ENCODE measurements at regions not wholly inside any gene's neighbourhood (a gene's known extent, or its start where the extent isn't known, plus 50 kb on each side); places are given as distances from the start of the nearest gene placed in this dataset.

DNA sequence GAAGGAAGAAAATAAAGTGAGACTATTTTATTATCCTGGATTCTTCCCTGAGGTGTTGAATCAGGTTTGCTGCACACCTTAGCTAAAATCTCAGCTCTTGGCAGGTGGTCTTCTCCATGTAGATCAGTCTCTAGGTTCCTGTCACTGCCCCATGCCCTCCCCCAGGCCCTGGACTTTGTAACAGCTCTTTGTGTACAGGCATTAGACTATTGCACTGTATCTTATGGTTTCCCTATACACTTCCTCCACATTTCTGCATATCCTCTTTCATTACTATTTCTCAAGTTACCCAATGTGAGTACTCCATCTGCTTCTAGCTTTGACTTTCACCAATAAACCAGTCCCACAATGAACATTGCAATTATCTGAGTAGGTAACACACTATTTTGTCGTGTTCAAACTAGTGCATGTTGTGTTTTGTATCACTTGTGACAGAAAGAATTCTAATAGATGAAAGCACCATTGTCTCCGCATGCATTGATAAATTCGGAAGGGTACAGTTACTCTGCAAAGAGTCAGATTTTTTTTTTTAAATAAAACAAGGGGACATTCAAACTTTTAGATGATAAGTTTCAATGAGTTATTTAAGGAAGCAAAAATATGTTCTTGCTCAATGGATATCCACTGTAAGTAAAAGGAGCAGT lies 1348.7 kb upstream of the C9orf72 start:
- Histone ChIP-seq H3K9ac (ENCODE audit: insufficient read length, low read depth) (no peak overlapping the region), H3K4me3 (ENCODE audit: insufficient read length, low read depth) (no peak overlapping the region), H3K27me3 (ENCODE audit: insufficient read depth, insufficient read length) (no peaks in the 10 kb centered on the region), H3K9me3 (ENCODE audit: insufficient read depth, low read length) (peaks cover 4% of the 10 kb centered on the region; the same call in 1 of the 2 replicates), H3K4me1 (ENCODE audit: insufficient read depth, insufficient read length) (no peaks in the 10 kb centered on the region), H3K36me3 (ENCODE audit: insufficient read depth, insufficient read length, low read length) (no peaks in the 10 kb centered on the region)
- TF ChIP-seq SUZ12 (IDR thresholded peaks at IDR 0.05; ENCODE audit: extremely low read depth, insufficient read depth, insufficient read length) (no peak), ZNF274 (IDR thresholded peaks at IDR 0.05; ENCODE audit: low read depth, low read length) (no peak), YY1 (IDR thresholded peaks at IDR 0.05; ENCODE audit: insufficient read depth, insufficient read length) (no peak)
- no peak for DNase-seq (ENCODE audit: low read depth, low spot score)

DNA sequence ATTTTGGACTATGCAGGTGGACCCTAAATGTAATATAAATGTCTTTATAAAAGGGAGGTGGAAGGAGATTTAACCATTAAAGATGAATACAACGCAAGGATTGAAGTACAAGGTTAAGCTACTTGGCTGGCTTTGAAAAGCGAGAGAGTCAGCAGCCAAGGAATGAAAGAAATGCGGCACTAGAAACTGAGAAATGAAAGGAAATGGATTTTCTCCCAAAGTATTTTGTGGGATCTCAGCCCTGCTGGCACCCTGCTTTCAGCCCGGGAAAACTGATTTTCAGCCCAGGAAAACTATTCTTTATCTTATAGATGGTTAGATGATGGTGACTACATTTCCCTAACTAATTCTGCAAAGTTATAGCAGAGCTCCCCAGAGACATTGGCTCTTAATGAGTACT lies 1349.6 kb upstream of the C9orf72 start:
- Histone ChIP-seq H3K36me3 (ENCODE audit: insufficient read depth, insufficient read length, low read length) (no peaks in the 10 kb centered on the region), H3K9me3 (ENCODE audit: insufficient read depth, low read length) (peaks cover 4% of the 10 kb centered on the region; the same call in 1 of the 2 replicates), H3K27me3 (ENCODE audit: insufficient read depth, insufficient read length) (no peaks in the 10 kb centered on the region), H3K9ac (ENCODE audit: insufficient read length, low read depth) (no peak overlapping the region), H3K4me3 (ENCODE audit: insufficient read length, low read depth) (no peak overlapping the region), H3K4me1 (ENCODE audit: insufficient read depth, insufficient read length) (no peaks in the 10 kb centered on the region)
- no peak for TF ChIP-seq SUZ12 (IDR thresholded peaks at IDR 0.05; ENCODE audit: extremely low read depth, insufficient read depth, insufficient read length)
- no peak for TF ChIP-seq ZNF274 (IDR thresholded peaks at IDR 0.05; ENCODE audit: low read depth, low read length)
- TF ChIP-seq YY1 (IDR thresholded peaks at IDR 0.05; ENCODE audit: insufficient read depth, insufficient read length): no peak
- DNase-seq (ENCODE audit: low read depth, low spot score): no peak

DNA sequence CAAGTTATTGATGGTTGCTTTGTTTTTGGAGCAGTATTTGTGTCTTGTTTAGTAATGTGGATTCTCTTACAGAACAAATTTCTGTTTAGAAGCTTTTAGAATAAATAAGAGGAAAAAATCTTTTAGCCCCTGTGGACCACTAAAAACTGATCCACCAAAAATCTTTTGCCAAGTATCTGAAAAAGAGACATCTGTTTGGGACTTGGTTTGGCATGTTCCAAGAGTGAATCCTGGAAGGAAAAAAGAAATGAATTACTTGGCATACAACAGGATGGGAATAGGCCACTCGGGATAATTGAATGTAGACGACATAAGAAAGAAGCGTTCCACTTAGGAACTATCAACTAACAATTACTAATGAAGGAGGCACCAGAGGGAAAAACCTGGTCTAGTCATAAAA lies 1350.1 kb upstream of the C9orf72 start:
- Histone ChIP-seq H3K4me1 (ENCODE audit: insufficient read depth, insufficient read length) (no peaks in the 10 kb centered on the region), H3K4me3 (ENCODE audit: insufficient read length, low read depth) (no peak overlapping the region), H3K27me3 (ENCODE audit: insufficient read depth, insufficient read length) (no peaks in the 10 kb centered on the region), H3K36me3 (ENCODE audit: insufficient read depth, insufficient read length, low read length) (no peaks in the 10 kb centered on the region), H3K9me3 (ENCODE audit: insufficient read depth, low read length) (no peaks in the 10 kb centered on the region), H3K9ac (ENCODE audit: insufficient read length, low read depth) (no peak overlapping the region)
- no peak for TF ChIP-seq YY1 (IDR thresholded peaks at IDR 0.05; ENCODE audit: insufficient read depth, insufficient read length)
- TF ChIP-seq ZNF274 (IDR thresholded peaks at IDR 0.05; ENCODE audit: low read depth, low read length): no peak
- no peak for TF ChIP-seq SUZ12 (IDR thresholded peaks at IDR 0.05; ENCODE audit: extremely low read depth, insufficient read depth, insufficient read length)
- DNase-seq (ENCODE audit: low read depth, low spot score): no peak

DNA sequence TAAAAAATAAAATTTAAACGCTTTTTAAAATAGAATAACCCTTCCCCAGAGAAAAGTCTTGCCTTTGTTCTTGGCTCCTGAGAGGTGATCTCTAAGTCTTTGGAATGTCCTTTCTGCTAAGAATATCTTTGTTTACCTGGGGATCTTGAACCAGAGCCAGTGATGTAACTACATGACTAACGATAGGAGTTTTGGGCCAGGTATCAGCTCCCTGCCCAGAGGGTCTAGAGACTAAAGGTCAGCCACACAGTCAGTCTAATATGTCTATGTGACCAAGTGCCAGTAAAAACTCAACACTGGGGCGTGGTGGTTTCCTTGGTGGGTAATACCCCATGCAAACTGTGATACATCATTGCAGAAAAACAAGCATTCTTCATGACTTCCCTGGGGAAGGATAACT lies 1351.9 kb upstream of the C9orf72 start:
- Histone ChIP-seq H3K9ac (ENCODE audit: insufficient read length, low read depth) (no peak overlapping the region), H3K36me3 (ENCODE audit: insufficient read depth, insufficient read length, low read length) (no peaks in the 10 kb centered on the region), H3K4me3 (ENCODE audit: insufficient read length, low read depth) (no peak overlapping the region), H3K27me3 (ENCODE audit: insufficient read depth, insufficient read length) (no peaks in the 10 kb centered on the region), H3K4me1 (ENCODE audit: insufficient read depth, insufficient read length) (no peaks in the 10 kb centered on the region), H3K9me3 (ENCODE audit: insufficient read depth, low read length) (no peaks in the 10 kb centered on the region)
- TF ChIP-seq YY1 (IDR thresholded peaks at IDR 0.05; ENCODE audit: insufficient read depth, insufficient read length): no peak
- no peak for TF ChIP-seq ZNF274 (IDR thresholded peaks at IDR 0.05; ENCODE audit: low read depth, low read length)
- no peak for TF ChIP-seq SUZ12 (IDR thresholded peaks at IDR 0.05; ENCODE audit: extremely low read depth, insufficient read depth, insufficient read length)
- DNase-seq (ENCODE audit: low read depth, low spot score): no peak

DNA sequence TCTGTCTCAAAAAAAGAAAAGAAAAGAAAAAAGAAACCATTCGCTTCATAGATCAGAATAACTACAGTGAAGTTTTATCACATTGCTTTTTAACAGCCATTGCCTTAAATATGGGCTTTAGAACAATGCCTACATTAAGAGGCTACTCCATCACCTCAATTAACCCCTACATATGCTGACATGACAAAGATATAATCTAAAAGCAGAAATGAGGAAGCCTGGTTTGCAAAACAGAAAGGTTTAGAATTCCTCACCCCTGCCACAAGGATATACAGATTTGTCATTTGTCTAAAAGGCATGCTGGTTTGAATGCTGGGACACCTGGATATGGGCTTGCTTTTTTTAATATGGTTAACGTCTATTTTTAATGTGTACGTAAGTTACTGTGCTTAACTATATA lies 1353.0 kb upstream of the C9orf72 start:
- Histone ChIP-seq H3K9ac (ENCODE audit: insufficient read length, low read depth) (no peak overlapping the region), H3K36me3 (ENCODE audit: insufficient read depth, insufficient read length, low read length) (no peaks in the 10 kb centered on the region), H3K4me3 (ENCODE audit: insufficient read length, low read depth) (no peak overlapping the region), H3K4me1 (ENCODE audit: insufficient read depth, insufficient read length) (no peaks in the 10 kb centered on the region), H3K9me3 (ENCODE audit: insufficient read depth, low read length) (no peaks in the 10 kb centered on the region), H3K27me3 (ENCODE audit: insufficient read depth, insufficient read length) (no peaks in the 10 kb centered on the region)
- TF ChIP-seq YY1 (IDR thresholded peaks at IDR 0.05; ENCODE audit: insufficient read depth, insufficient read length) (no peak), ZNF274 (IDR thresholded peaks at IDR 0.05; ENCODE audit: low read depth, low read length) (no peak), SUZ12 (IDR thresholded peaks at IDR 0.05; ENCODE audit: extremely low read depth, insufficient read depth, insufficient read length) (no peak)
- no peak for DNase-seq (ENCODE audit: low read depth, low spot score)

DNA sequence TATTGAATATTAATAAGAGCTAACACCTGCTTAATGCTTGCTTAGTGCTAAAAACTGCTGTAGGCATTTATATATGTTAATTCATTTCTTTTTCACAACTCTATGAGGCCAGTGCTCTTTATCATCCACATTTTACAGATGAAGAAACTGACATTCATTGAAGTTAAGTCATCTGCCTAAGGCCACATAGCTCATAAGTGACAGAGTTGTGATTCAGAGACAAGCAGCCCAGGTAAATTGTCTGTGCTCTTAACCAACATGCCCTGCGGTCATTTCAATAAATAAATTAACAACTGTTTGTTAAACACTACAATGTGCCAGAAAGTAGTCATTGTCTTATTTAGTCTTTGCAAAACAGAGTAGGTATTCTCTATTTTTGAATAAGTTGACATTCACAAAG lies 1354.4 kb upstream of the C9orf72 start:
- Histone ChIP-seq H3K27me3 (ENCODE audit: insufficient read depth, insufficient read length) (no peaks in the 10 kb centered on the region), H3K4me3 (ENCODE audit: insufficient read length, low read depth) (no peak overlapping the region), H3K9ac (ENCODE audit: insufficient read length, low read depth) (no peak overlapping the region), H3K4me1 (ENCODE audit: insufficient read depth, insufficient read length) (no peaks in the 10 kb centered on the region), H3K9me3 (ENCODE audit: insufficient read depth, low read length) (no peaks in the 10 kb centered on the region), H3K36me3 (ENCODE audit: insufficient read depth, insufficient read length, low read length) (no peaks in the 10 kb centered on the region)
- TF ChIP-seq ZNF274 (IDR thresholded peaks at IDR 0.05; ENCODE audit: low read depth, low read length) (no peak), SUZ12 (IDR thresholded peaks at IDR 0.05; ENCODE audit: extremely low read depth, insufficient read depth, insufficient read length) (no peak), YY1 (IDR thresholded peaks at IDR 0.05; ENCODE audit: insufficient read depth, insufficient read length) (no peak)
- DNase-seq (ENCODE audit: low read depth, low spot score): no peak

DNA sequence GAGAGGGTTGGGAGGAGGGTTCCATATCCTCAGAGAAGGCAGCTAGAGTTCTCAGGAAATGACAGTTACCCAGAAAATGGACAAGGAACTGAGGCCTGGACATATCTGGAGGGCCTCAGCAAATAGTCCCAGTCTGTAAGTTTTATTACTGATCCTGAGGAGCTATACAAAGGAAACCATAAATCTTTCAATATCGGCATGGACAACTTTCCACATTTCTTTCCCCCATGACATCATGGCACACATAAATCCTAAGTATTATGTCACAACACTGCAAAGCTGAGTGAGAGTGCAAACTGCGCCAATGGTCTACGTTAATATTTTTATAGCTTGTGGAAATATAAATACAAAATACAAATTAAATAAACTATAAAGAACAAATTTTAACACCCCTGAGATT lies 1356.2 kb upstream of the C9orf72 start:
- H3K9me3 ChIP-seq (ENCODE audit: insufficient read depth, low read length): no peaks in the 10 kb centered on the region
- no peaks in the 10 kb centered on the region for H3K27me3 ChIP-seq (ENCODE audit: insufficient read depth, insufficient read length)
- TF ChIP-seq YY1 (IDR thresholded peaks at IDR 0.05; ENCODE audit: insufficient read depth, insufficient read length) (no peak), SUZ12 (IDR thresholded peaks at IDR 0.05; ENCODE audit: extremely low read depth, insufficient read depth, insufficient read length) (no peak), ZNF274 (IDR thresholded peaks at IDR 0.05; ENCODE audit: low read depth, low read length) (no peak)
- H3K4me1 ChIP-seq (ENCODE audit: insufficient read depth, insufficient read length): no peaks in the 10 kb centered on the region
- DNase-seq (ENCODE audit: low read depth, low spot score): no peak
- H3K4me3 ChIP-seq (ENCODE audit: insufficient read length, low read depth): no peak overlapping the region
- no peak overlapping the region for H3K9ac ChIP-seq (ENCODE audit: insufficient read length, low read depth)
- no peaks in the 10 kb centered on the region for H3K36me3 ChIP-seq (ENCODE audit: insufficient read depth, insufficient read length, low read length)

All from NT2/D1 (cell line).